ENCODE measurements at regions not wholly inside any gene's neighbourhood (a gene's known extent, or its start where the extent isn't known, plus 50 kb on each side); places are given as distances from the start of the nearest gene placed in this dataset.

- no peak for TF ChIP-seq CTCF (conservative IDR thresholded peaks at IDR 0.05; ENCODE audit: low read length)
- peak; percentile 94 for DNase-seq (ENCODE audit: low read depth)
- peak overlapping the region; percentile 25 for H3K4me3 ChIP-seq (ENCODE audit: low read length)
Measured at GRCh38 chr5:15021266-15022046, 149.9 kb upstream of the ANKH start.

- H3K4me3 ChIP-seq (ENCODE audit: low read length): no peak overlapping the region
- DNase-seq (ENCODE audit: low read depth): peak; percentile 41
- no peak for TF ChIP-seq CTCF (conservative IDR thresholded peaks at IDR 0.05; ENCODE audit: low read length)
Measured at GRCh38 chr5:15020736-15021135, 149.2 kb upstream of the ANKH start.

- no peak for TF ChIP-seq CTCF (conservative IDR thresholded peaks at IDR 0.05; ENCODE audit: low read length)
- peak; percentile 80 for DNase-seq (ENCODE audit: low read depth)
- no peak overlapping the region for H3K4me3 ChIP-seq (ENCODE audit: low read length)
Measured at GRCh38 chr5:15014809-15015208, 143.2 kb upstream of the ANKH start.

- peak; percentile 75 for TF ChIP-seq CTCF (conservative IDR thresholded peaks at IDR 0.05; ENCODE audit: low read length)
- peak; percentile 78 for DNase-seq (ENCODE audit: low read depth)
Measured at GRCh38 chr5:15013654-15014463, 142.3 kb upstream of the ANKH start.

GRCh38 chr5:15012061-15012460 lies 140.5 kb upstream of the ANKH start:
- no peak overlapping the region for H3K4me3 ChIP-seq (ENCODE audit: low read length)
- TF ChIP-seq CTCF (conservative IDR thresholded peaks at IDR 0.05; ENCODE audit: low read length): no peak
- DNase-seq (ENCODE audit: low read depth): no peak

More at GRCh38 chr5:15013654-15014463, 142.3 kb upstream of the ANKH start:
- no peak overlapping the region for H3K4me3 ChIP-seq (ENCODE audit: low read length)

- DNase-seq (ENCODE audit: low read depth): peak; percentile 21
- no peak overlapping the region for H3K4me3 ChIP-seq (ENCODE audit: low read length)
- no peak for TF ChIP-seq CTCF (conservative IDR thresholded peaks at IDR 0.05; ENCODE audit: low read length)
Measured at GRCh38 chr5:15010936-15011335, 139.4 kb upstream of the ANKH start.

Measured in AG10803 (cell line).